RWPE1 (cell line): ENCODE measurements at regions not wholly inside any gene's neighbourhood (a gene's known extent, or its start where the extent isn't known, plus 50 kb on each side); places are given as distances from the start of the nearest gene placed in this dataset.

Source experiments
- CTCF ChIA-PET: fragments of 350-600 bp; sonication (Branson Sonifier 250); formaldehyde crosslinking; extraction: SDS; loops from one replicate; lab custom pipeline; 2021; lab: Yijun Ruan, JAX
- POLR2A ChIA-PET: fragments of 400-600 bp; formaldehyde crosslinking; extraction: SDS; loops from one replicate; lab custom pipeline; 2020; ENCODE audit warnings: antibody characterized with exemption; ENCODE audit not compliant: low non-redundant PET; lab: Yijun Ruan, JAX
- DNase-seq: peaks from one replicate; pipeline ENCODE4 v3.0.0; 2012; ENCODE audit warnings: low spot score
- H3K27ac ChIP-seq: fragments of 450-650 bp; 2 replicates; pipeline ENCODE4 v1.5.1; 2017
- TF ChIP-seq, protein P1 (sequence below): fragments of 450-650 bp; conservative IDR thresholded peaks from 2 replicates; pipeline ENCODE4 v1.5.1; 2017; ENCODE audit warnings: low read depth, mild to moderate bottlenecking

DNA sequence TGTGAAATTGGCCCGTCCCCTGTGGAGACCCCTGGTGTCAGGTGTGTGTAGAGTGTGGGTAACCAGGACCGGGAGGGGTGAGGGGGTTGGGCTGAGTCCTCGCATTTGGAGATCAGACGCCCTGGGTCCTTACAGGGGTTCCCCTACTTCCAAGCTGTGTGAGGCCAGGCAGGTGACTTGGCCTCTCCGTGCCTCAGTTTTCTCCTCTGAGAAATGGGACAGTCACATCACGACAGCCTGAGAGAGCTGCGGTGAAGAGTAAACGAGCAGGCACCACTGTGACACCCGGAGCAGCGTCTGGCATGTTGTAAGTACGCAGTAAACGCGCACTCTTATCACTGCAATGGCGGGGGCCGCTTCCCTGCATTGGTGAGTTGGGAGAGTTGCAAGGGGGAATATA, 152.5 kb upstream of the CIBAR2 start:
- CTCF ChIA-PET = interaction anchor here (0.6 to 0.7 kb wide), 2 partner anchors 11 to 131 kb away, joined by 3 to 5 read pairs; no protein-coding TSS in a partner anchor
- POLR2A ChIA-PET = interaction anchor here (0.6 kb wide), 1 partner anchor 406 kb away, joined by 3 read pairs; no protein-coding TSS in a partner anchor
- no peak for DNase-seq
- TF ChIP-seq, protein P1, sequence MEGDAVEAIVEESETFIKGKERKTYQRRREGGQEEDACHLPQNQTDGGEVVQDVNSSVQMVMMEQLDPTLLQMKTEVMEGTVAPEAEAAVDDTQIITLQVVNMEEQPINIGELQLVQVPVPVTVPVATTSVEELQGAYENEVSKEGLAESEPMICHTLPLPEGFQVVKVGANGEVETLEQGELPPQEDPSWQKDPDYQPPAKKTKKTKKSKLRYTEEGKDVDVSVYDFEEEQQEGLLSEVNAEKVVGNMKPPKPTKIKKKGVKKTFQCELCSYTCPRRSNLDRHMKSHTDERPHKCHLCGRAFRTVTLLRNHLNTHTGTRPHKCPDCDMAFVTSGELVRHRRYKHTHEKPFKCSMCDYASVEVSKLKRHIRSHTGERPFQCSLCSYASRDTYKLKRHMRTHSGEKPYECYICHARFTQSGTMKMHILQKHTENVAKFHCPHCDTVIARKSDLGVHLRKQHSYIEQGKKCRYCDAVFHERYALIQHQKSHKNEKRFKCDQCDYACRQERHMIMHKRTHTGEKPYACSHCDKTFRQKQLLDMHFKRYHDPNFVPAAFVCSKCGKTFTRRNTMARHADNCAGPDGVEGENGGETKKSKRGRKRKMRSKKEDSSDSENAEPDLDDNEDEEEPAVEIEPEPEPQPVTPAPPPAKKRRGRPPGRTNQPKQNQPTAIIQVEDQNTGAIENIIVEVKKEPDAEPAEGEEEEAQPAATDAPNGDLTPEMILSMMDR = no peak
- H3K27ac ChIP-seq = no peak overlapping the region

DNA sequence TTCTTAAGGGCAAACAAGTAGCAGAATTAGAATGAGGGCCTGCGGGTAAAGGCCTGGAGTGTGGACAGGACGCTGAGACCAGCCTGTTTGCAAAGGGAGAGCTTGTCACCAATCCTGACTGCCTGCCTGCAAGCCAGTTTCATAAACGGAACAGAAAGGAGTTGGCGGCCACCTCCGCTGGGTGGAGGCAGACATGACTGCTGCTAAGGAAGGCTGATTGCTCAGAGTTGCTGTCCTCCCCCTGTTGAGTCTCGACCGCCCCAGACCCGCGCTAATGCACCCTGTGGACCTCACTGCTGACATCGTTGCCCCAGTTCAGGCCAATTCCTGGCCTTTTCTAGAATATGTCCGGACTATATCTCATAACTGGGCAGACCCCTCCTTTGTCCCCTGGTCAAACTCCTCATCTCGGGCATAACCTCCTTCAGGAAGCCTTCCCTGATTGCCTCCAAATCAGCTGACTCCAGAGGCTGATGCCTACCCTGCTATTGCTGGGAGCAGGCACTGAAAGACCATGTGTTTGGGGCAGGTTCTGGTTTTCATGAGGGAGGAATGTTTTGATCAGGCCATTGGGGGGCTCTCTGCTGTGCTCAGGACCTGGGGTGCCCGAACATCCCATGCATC, 153.0 kb upstream of the CIBAR2 start:
- ChIA-PET CTCF (interaction anchor here (0.6 kb wide), 1 partner anchor 12 kb away, joined by 3 read pairs; no protein-coding TSS in a partner anchor), POLR2A (no interaction called here)

DNA sequence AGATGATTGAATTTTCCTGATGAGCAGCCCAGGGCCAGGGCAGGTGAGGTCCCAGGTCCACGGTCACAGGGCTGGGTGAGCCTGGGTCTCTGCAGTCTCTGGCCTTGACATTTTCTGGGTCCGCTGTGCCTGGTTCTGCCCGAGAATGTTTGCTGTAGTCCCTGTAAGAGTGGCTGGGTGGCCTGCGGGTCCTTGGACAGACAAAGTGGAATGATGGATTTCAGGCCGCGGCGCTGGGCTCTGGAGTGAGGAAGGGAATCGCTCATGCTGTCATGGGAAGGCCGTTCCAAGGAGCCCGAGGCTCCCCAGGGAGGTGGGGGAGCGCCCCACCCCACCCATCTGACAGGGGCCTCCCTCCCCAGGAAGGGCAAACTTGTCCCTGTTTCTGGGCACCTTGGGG, 153.5 kb upstream of the CIBAR2 start:
- ChIA-PET CTCF (no interaction called here), POLR2A (no interaction called here)
- H3K27ac ChIP-seq = no peak overlapping the region
- no peak for DNase-seq
- TF ChIP-seq, protein P1 = no peak

More for the DNA sequence above, 153.0 kb upstream of the CIBAR2 start:
- TF ChIP-seq, protein P1 = no peak
- DNase-seq = no peak
- no peak overlapping the region for H3K27ac ChIP-seq

DNA sequence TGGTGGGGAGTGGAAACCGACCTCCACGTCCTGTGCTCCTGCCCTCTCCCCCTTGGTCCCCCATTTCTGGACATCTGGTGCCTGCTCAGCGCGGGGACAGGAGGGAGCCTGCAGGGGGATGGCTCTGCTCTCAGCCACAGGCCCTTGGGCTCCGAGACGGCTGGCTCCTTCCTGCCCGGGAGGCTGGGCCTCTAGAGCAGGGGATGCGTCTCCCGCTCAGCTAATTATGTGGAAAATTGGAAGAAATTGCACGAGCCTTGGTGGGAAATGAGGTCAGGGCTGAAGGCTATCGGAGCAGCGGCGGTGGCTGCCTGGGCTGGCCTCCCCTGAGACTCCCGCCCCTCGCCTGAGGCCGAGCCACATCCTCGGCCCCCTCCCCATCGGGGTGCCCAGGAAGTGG, 154.6 kb upstream of the CIBAR2 start:
- no peak overlapping the region for H3K27ac ChIP-seq
- DNase-seq = no peak
- TF ChIP-seq, protein P1 = no peak
- ChIA-PET POLR2A (no interaction called here), CTCF (interaction anchor here (0.8 to 1.1 kb wide), 2 partner anchors 13 to 152 kb away, joined by 3 to 4 read pairs; no protein-coding TSS in a partner anchor)

DNA sequence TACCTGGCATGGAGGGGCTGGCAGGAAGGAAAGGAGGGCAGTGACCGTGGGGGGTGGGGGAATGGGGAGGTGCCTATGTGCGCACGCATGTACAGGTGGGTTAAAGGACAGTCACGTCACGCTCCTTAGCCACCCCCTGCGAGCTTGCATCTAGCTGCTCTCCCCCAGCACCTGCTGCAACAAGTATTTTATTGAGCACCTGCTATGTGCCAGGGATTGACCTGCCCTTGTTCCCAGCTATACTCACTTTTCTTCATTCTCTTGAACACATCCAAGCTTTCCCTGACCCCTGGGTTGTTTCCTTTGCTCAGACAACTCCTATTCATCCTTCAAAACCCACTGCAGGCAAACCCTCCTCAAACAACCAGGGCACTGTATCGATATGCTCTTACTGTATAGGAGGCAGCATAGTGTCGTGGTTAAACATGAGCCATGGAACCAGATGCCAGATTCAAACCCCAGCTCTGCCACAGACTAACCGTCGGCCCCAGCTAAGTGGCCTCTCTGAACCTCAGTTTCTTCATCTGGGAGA, 155.2 kb upstream of the CIBAR2 start:
- CTCF ChIA-PET = interaction anchor here (0.8 to 1.1 kb wide), 2 partner anchors 14 to 153 kb away, joined by 3 to 4 read pairs; no protein-coding TSS in a partner anchor

DNA sequence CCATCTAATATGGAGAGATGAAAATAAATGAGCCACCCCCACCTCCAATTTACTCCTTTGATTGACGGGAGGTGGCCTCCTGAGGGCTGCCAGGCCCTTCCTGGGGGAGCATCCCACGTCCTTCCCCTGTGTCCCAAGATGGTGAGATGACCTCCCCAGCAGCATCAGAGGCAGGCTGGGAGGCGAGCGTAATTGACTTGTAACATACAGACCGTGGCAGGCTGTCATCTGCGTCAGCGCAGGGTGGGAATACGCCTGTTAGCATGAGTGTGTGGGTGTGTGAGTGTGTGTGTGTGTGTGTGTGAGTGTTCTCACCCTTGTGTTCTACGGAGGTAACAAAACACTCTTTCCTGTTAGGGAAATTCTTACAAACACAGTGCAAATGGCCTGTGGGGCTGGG, 156.9 kb upstream of the CIBAR2 start:
- TF ChIP-seq, protein P1 = no peak
- ChIA-PET POLR2A (no interaction called here), CTCF (no interaction called here)
- H3K27ac ChIP-seq = no peak overlapping the region
- no peak for DNase-seq

More for the DNA sequence above, 155.2 kb upstream of the CIBAR2 start:
- no peak overlapping the region for H3K27ac ChIP-seq
- TF ChIP-seq, protein P1 = no peak
- DNase-seq = no peak
- POLR2A ChIA-PET = no interaction called here
